NCI-H460 (cell line): ENCODE measurements at regions not wholly inside any gene's neighbourhood (a gene's known extent, or its start where the extent isn't known, plus 50 kb on each side); places are given as distances from the start of the nearest gene placed in this dataset.

ENCODE experiments used
- DNase-seq: peaks from one replicate; pipeline ENCODE4 v3.0.0-alpha.2; 2016; ENCODE audit warnings: low read depth; ENCODE audit errors: extremely low read depth

GRCh38 chr4:22122062-22122461 lies 173.5 kb upstream of the KCNIP4 start:
- no peak for DNase-seq

- no peak for DNase-seq
Observed at GRCh38 chr4:22115262-22115661, 166.7 kb upstream of the KCNIP4 start.

GRCh38 chr4:22103768-22104167 lies 155.2 kb upstream of the KCNIP4 start:
- no peak for DNase-seq

- DNase-seq, result peak; percentile 4
Observed at GRCh38 chr4:22099896-22100295, 151.3 kb upstream of the KCNIP4 start.

DNA sequence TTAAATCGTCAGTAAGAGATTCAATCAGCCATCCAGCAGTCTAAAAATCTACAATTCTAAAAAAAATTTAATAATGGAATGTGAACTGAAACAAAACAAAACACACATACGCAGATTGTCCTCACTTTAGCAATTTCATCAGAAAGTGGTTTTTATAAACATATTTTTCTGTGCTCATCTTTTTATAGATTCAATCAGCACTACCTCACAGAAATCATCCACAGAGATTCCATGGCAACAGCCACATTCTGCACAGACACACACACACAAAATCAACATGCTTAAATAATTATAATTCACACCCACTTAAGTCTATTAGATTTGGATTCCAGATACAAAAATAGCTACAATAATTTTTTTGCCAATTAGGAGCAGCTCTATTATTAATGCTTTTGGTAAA lies 149.0 kb upstream of the KCNIP4 start:
- DNase-seq, result no peak

DNA sequence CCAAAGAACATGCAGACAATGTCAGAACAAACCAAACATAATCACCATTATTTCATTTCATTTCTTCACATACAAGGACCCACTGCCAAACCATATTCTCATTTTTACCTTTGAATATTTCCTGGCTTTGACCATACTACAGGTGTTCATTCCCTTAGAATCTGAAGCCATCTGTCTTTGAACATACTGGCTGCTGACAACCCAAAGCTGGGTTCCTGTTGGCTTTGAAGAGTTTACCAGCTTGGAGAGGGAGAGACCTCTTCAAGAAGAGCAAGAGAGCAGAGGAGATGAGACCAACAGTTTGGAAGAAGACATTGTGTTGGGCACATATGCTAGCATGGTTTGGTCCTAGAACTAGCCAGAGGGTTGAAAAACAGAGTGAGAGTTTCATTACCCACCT lies 145.6 kb upstream of the KCNIP4 start:
- DNase-seq, result no peak

DNA sequence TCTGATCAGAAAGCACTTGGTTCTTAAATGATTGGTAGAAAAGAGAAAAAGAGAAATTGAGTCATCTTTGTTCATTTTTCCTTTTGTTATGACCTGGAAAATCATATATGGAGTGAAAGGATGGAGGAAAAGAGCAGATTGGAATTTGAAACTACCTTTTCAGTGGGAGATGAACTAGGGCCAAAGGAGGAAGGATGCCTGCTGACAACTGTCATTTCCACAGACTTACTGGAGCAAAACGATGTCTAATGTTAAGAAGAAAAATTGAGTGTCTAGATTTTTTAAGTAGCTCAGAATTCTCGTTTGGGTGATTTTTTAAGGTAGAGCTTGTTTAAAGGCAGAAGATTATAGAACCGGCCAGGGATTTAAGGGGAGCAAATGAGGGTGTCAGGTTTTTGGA lies 144.6 kb upstream of the KCNIP4 start:
- DNase-seq, result no peak

DNA sequence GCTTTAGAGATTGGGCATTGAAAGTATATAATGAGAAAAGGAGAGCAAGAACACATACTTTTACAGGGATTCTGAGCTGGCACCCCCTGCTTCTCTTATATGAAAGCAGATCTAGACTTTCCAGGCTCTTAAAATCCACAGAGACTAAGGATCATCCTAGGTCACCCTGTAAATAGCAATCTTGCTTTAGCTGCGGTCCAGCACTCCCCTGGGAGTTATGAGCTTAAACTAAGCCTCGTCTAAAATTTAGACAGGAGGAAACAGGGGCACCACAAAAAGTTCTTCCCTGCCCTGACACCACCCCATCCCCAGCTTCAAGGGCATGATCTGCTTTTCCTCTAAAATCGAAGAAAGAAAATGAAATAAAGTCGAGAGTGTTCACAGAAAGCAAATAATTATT lies 143.3 kb upstream of the KCNIP4 start:
- no peak for DNase-seq

GRCh38 chr4:22091352-22091717 lies 142.8 kb upstream of the KCNIP4 start:
- no peak for DNase-seq

GRCh38 chr4:22090661-22091351 lies 142.2 kb upstream of the KCNIP4 start:
- no peak for DNase-seq

GRCh38 chr4:22077571-22077970 lies 129.0 kb upstream of the KCNIP4 start:
- DNase-seq, result no peak

DNA sequence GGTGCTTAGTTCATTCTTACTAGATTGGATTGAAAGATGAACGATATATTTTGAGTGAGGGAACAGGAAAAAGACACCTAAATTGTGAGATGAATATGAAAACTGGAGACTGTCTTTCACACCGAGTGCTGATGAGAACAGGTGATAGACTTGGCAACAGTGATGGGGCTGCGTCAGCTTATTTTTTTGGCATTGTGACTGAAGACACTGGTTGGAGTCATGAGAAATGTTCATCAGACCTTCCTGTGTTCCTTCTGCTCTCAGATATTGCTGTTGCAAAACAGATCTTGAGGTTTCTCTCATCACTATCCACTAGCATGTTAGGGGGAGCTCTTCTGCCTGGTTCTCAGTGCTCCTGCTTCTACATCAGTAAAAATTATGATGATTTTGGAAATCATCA lies 124.2 kb upstream of the KCNIP4 start:
- DNase-seq, result no peak

DNA sequence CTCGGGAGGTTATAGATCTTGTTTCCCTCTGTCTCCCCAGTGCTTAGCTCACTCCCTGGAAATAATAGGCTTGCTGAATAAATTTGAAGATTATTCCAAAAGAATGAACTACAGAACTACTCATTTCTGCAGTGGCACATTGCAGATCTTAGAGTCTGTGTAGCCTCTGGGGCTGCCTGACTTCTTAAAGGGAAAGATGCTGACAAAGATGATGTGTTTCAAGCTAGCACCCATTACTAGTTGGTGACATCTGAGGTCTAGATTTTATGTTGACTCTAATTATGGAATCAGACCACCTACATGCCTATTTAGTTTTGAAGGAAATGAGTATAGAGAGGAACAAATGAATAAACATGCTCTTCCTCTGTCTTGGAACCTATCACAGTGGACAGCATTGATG lies 123.7 kb upstream of the KCNIP4 start:
- no peak for DNase-seq

GRCh38 chr4:22071749-22072148 lies 123.2 kb upstream of the KCNIP4 start:
- no peak for DNase-seq

- DNase-seq, result no peak
Observed at GRCh38 chr4:22070256-22070655, 121.7 kb upstream of the KCNIP4 start.

DNA sequence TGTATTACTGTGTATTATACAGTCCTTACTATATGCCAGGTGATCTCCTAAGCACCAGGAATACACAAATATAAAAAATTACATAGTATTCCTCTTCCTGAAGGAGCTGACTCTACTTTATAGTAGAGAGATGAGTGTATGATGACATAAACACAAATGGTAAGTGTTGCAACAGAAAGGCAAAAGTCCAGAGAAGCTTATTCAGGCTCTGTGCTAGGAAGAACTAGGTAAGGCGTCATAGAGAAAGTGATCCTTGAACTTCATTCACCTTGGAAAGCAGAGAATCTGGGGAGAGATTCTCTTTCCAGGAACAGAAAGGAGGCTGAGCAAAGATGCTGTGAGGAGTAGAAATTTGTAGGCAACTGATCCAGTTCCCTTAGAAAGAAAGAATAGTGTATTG lies 115.0 kb upstream of the KCNIP4 start:
- DNase-seq, result no peak

DNA sequence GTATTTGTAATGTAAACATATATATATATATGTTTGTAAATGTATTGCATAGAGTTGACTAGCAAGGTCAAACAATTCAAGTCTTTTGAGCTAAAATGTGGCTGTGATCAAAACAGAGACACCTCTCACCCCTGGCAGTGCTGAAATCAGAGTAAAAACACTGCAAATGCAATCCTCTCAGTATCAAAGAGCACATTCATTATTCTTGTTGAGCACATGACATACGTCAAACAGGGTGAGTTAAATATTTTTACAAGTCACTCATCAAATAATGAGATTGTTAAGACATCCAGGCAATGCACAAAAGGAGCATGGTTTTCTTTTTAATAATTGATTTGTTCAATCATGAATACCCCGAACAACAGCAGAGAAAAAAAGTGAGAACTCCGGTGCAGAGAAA lies 114.1 kb upstream of the KCNIP4 start:
- no peak for DNase-seq

- no peak for DNase-seq
Observed at GRCh38 chr4:22055954-22056353, 107.4 kb upstream of the KCNIP4 start.

GRCh38 chr4:22052076-22052475 lies 103.5 kb upstream of the KCNIP4 start:
- no peak for DNase-seq

GRCh38 chr4:22048323-22048722 lies 99.8 kb upstream of the KCNIP4 start:
- DNase-seq, result no peak

GRCh38 chr4:22047793-22048192 lies 99.2 kb upstream of the KCNIP4 start:
- no peak for DNase-seq

GRCh38 chr4:22045051-22045630 lies 96.6 kb upstream of the KCNIP4 start:
- DNase-seq, result no peak

GRCh38 chr4:22031423-22031822 lies 82.9 kb upstream of the KCNIP4 start:
- no peak for DNase-seq
